IMR-90 (cell line): ENCODE measurements at regions not wholly inside any gene's neighbourhood (a gene's known extent, or its start where the extent isn't known, plus 50 kb on each side); places are given as distances from the start of the nearest gene placed in this dataset.
A peak's percentile ranks its signal among the peaks of the same experiment; 100 is the strongest.

Experiments used
- ATAC-seq: fragments of 200-7000 bp; cut with Tn5 transposase; 2 replicates; pipeline ENCODE4 v1.9.1; 2020; ENCODE audit warnings: low read depth, mild to moderate bottlenecking, moderate library complexity
- BruUV-seq: library from RNA; stranded (reverse); fragments of 400-500 nt; replicated peaks from 2 replicates; lab custom pipeline; 2021; lab: Mats Ljungman, UMichigan
- CTCF ChIA-PET: fragments of 300-600 bp; formaldehyde crosslinking; extraction: SDS; loops from one replicate; lab custom pipeline; 2021; ENCODE audit warnings: antibody characterized with exemption; lab: Yijun Ruan, JAX
- POLR2A ChIA-PET: fragments of 300-600 bp; sonication (Branson Sonifier 250); formaldehyde crosslinking; loops from one replicate; lab custom pipeline; 2022; ENCODE audit warnings: antibody characterized with exemption; ENCODE audit not compliant: unreplicated experiment; lab: Charles Lee
- DNase-seq: peaks from one replicate; pipeline ENCODE4 v3.0.0; 2013
- H2AFZ ChIP-seq: replicated peaks from 2 replicates; pipeline ENCODE3; 2013; ENCODE audit warnings: low read length, mild to moderate bottlenecking; ENCODE audit not compliant: poor library complexity
- H2AK5ac ChIP-seq: 2 replicates; pipeline ENCODE4 v1.6.1; 2013; ENCODE audit warnings: low read depth, low read length, inconsistent platforms
- H2AK9ac ChIP-seq: replicated peaks from 2 replicates; pipeline ENCODE3; 2013; ENCODE audit warnings: mild to moderate bottlenecking, low read depth, low read length, moderate library complexity; ENCODE audit not compliant: poor library complexity
- H2BK120ac ChIP-seq: 2 replicates; pipeline ENCODE4 v1.6.1; 2013; ENCODE audit warnings: low read depth, low read length, inconsistent platforms
- H2BK15ac ChIP-seq: 3 replicates; pipeline ENCODE4 v1.6.1; 2013; ENCODE audit warnings: low read depth, low read length, inconsistent platforms
- H2BK20ac ChIP-seq: 2 replicates; pipeline ENCODE4 v1.6.1; 2013; ENCODE audit warnings: low read depth, mild to moderate bottlenecking, inconsistent platforms, low read length, moderate library complexity
- H2BK5ac ChIP-seq: 2 replicates; pipeline ENCODE4 v1.6.1; 2013; ENCODE audit warnings: mild to moderate bottlenecking, low read depth, low read length, inconsistent platforms; ENCODE audit not compliant: poor library complexity, severe bottlenecking
- H3K14ac ChIP-seq: replicated peaks from 2 replicates; pipeline ENCODE4 v1.6.1; 2013; ENCODE audit warnings: low read depth, low read length, inconsistent platforms
- H3K18ac ChIP-seq: 2 replicates; pipeline ENCODE4 v1.6.1; 2013; ENCODE audit warnings: low read depth, low read length, control low read depth
- H3K23ac ChIP-seq: 2 replicates; pipeline ENCODE4 v1.6.1; 2013; ENCODE audit warnings: low read depth, low read length, inconsistent platforms
- H3K27ac ChIP-seq: 2 replicates; pipeline ENCODE4 v1.5.1; 2013; ENCODE audit warnings: mild to moderate bottlenecking, control low read depth, low read length; ENCODE audit not compliant: insufficient read depth
- H3K27me3 ChIP-seq: 2 replicates; pipeline ENCODE4 v1.6.1; 2013; ENCODE audit warnings: low read length; ENCODE audit not compliant: control insufficient read depth, insufficient read depth
- H3K36me3 ChIP-seq: 2 replicates; pipeline ENCODE4 v1.6.1; 2013; ENCODE audit warnings: low read length, mixed read lengths; ENCODE audit not compliant: control insufficient read depth, insufficient read depth
- H3K4ac ChIP-seq: 2 replicates; pipeline ENCODE4 v1.6.1; 2013; ENCODE audit warnings: low read depth, low read length, inconsistent platforms
- H3K4me1 ChIP-seq: 2 replicates; pipeline ENCODE4 v1.6.1; 2013; ENCODE audit warnings: low read length, mixed read lengths; ENCODE audit not compliant: control insufficient read depth, insufficient read depth
- H3K4me2 ChIP-seq: 2 replicates; pipeline ENCODE4 v1.6.1; 2013; ENCODE audit warnings: low read depth, mild to moderate bottlenecking, control low read depth, low read length, moderate library complexity
- H3K4me3 ChIP-seq: 2 replicates; pipeline ENCODE4 v1.5.1; 2013; ENCODE audit warnings: low read depth, mild to moderate bottlenecking, control low read depth, low read length, moderate library complexity; ENCODE audit not compliant: insufficient read depth
- H3K56ac ChIP-seq: 2 replicates; pipeline ENCODE4 v1.6.1; 2013; ENCODE audit warnings: low read length, inconsistent platforms; ENCODE audit not compliant: insufficient read depth; ENCODE audit errors: extremely low read depth
- H3K79me1 ChIP-seq, 2 experiments: 2 replicates each; pipeline ENCODE4 v1.6.1; 2013; ENCODE audit warnings: low read length in 2 of 2, inconsistent platforms in 1 of 2, low read depth in 1 of 2
- H3K9ac ChIP-seq: 2 replicates; pipeline ENCODE4 v1.6.1; 2013; ENCODE audit warnings: low read depth, low read length, control low read depth
- H3K9me1 ChIP-seq: 2 replicates; pipeline ENCODE4 v1.6.1; 2013; ENCODE audit warnings: low read length, inconsistent platforms; ENCODE audit not compliant: insufficient read depth
- H3K9me3 ChIP-seq: 2 replicates; pipeline ENCODE4 v1.6.1; 2013; ENCODE audit warnings: low read length; ENCODE audit not compliant: control insufficient read depth, insufficient read depth
- H4K20me1 ChIP-seq: 2 replicates; pipeline ENCODE4 v1.6.1; 2013; ENCODE audit warnings: low read length, inconsistent platforms; ENCODE audit not compliant: insufficient read depth
- H4K5ac ChIP-seq: 2 replicates; pipeline ENCODE4 v1.6.1; 2013; ENCODE audit warnings: mild to moderate bottlenecking, low read depth, low read length, control low read depth
- H4K8ac ChIP-seq, 2 experiments: 2 replicates each; pipeline ENCODE4 v1.6.1; 2013; ENCODE audit warnings: low read depth in 2 of 2, low read length in 2 of 2, control low read depth in 1 of 2, inconsistent platforms in 1 of 2
- H4K91ac ChIP-seq: 2 replicates; pipeline ENCODE4 v1.6.1; 2013; ENCODE audit warnings: low read depth, low read length, inconsistent platforms; ENCODE audit not compliant: insufficient read depth
- BHLHE40 ChIP-seq: fragments of 150-350 bp; IDR thresholded peaks from 2 replicates; pipeline ENCODE4 v1.6.1; 2016; ENCODE audit warnings: mild to moderate bottlenecking, low read depth, low read length
- CEBPB ChIP-seq: IDR thresholded peaks from 2 replicates; pipeline ENCODE4 v1.6.1; 2012; ENCODE audit warnings: low read depth, low read length, improper control_type of control experiment
- MAFK ChIP-seq: IDR thresholded peaks from 2 replicates; pipeline ENCODE4 v1.6.1; 2012; ENCODE audit warnings: low read depth, low read length, improper control_type of control experiment
- MXI1 ChIP-seq: IDR thresholded peaks from 2 replicates; pipeline ENCODE4 v1.6.1; 2012; ENCODE audit warnings: low read depth, mild to moderate bottlenecking, low read length, moderate library complexity, borderline replicate concordance
- POLR2A ChIP-seq: IDR thresholded peaks from 2 replicates; pipeline ENCODE4 v1.6.1; 2012; ENCODE audit warnings: mild to moderate bottlenecking, low read depth, low read length
- RCOR1 ChIP-seq: IDR thresholded peaks from 2 replicates; pipeline ENCODE4 v1.6.1; 2012; ENCODE audit warnings: mild to moderate bottlenecking, low read length, improper control_type of control experiment; ENCODE audit not compliant: insufficient replicate concordance
- SMC3 ChIP-seq: fragments of 150-350 bp; IDR thresholded peaks from 2 replicates; pipeline ENCODE4 v1.6.1; 2016; ENCODE audit warnings: low read depth, mild to moderate bottlenecking, antibody characterized with exemption, low read length, moderate library complexity
- WGBS, 2 experiments: methylation state at CpG; one replicate each; pipeline versions ENCODE4 v1.1.5 to v1.1.7; 2013; ENCODE audit warnings: missing lambda C conversion rate in 2 of 2; ENCODE audit not compliant: insufficient read length in 1 of 2; ENCODE audit errors: extremely low coverage in 2 of 2; 5-methylcytosine and 5-hydroxymethylcytosine counted together
- dilution Hi-C: fragments of 300-500 bp; cut with HindIII; formaldehyde crosslinking; loops from one replicate; pipeline ENCODE4 v1.14.3; 2018; ENCODE audit warnings: low sequenced_read_pairs; ENCODE audit not compliant: unreplicated experiment
- in situ Hi-C: fragments of 300-500 bp; cut with MboI; formaldehyde crosslinking; loops from 3 replicates; pipeline ENCODE4 v1.14.3; 2019; ENCODE audit warnings: low sequenced_read_pairs, inconsistent platforms, mixed read lengths
- intact Hi-C: fragments of 100-400 bp; cut with micrococcal nuclease; formaldehyde crosslinking; loops from 2 replicates; pipeline ENCODE4 v1.10.0; 2022

DNA sequence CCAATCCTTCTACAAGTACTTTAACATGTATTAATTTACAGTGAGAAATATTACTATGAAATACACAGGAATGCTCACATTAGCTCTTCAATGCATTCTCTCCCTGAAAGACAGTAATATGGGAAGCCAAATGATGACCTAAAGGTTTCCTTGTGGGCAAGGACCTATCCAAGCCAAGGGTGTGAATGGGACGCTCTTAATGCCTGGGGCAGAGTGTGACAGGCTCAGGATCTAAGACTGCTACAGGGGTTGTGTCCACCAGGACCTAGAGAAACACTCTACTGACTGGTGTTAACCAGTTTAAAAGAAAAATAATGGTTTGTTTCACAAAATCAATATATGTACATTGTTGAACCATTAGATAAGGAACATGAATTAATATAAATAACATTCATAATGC, 158.7 kb downstream of the FGF1 start:
- TF ChIP-seq MXI1 (no peak), RCOR1 (no peak), CEBPB (no peak), SMC3 (no peak), MAFK (no peak), POLR2A (no peak), BHLHE40 (no peak)
- Histone ChIP-seq H2BK15ac (no peak overlapping the region), H3K79me1 (peaks cover 0 to 3% of the 10 kb centered on the region in 2 experiments; a peak in 1 of 4 replicates), H3K18ac (no peak overlapping the region), H2BK120ac (0 out of 2 replicates have a peak overlapping the region, but pooled peaks have one; percentile 26), H3K56ac (no peak overlapping the region), H3K4me1 (peaks cover 4% of the 10 kb centered on the region), H3K9ac (no peak overlapping the region), H3K4me3 (no peak overlapping the region), H4K20me1 (no peaks in the 10 kb centered on the region), H3K9me1 (peaks cover 6% of the 10 kb centered on the region), H3K23ac (peak overlapping the region; percentile 64; the same call in 1 of the 2 replicates), H3K4ac (peak overlapping the region; percentile 57; the same call in 1 of the 2 replicates), H2AK5ac (peak overlapping the region; percentile 36; the same call in 1 of the 2 replicates), H3K9me3 (no peaks in the 10 kb centered on the region), H2BK5ac (no peak overlapping the region), H3K36me3 (no peaks in the 10 kb centered on the region), H2AFZ (no peak overlapping the region), H4K91ac (no peak overlapping the region), H4K8ac (no peak overlapping the region; a peak in 1 of 4 replicates), H3K4me2 (no peak overlapping the region), H4K5ac (no peak overlapping the region), H3K14ac (no peak overlapping the region), H2AK9ac (no peak overlapping the region), H3K27ac (no peak overlapping the region), H3K27me3 (no peaks in the 10 kb centered on the region), H2BK20ac (peak overlapping the region; percentile 77; the same call in 1 of the 2 replicates)
- in situ Hi-C loops (no loop called here), intact Hi-C loops (no loop called here), dilution Hi-C loops (loop anchor here (25.0 kb wide), 1 partner anchor 390 kb away; no protein-coding TSS in a partner anchor)
- no TSS peak for BruUV-seq
- POLR2A ChIA-PET: no interaction called here
- ATAC-seq (no peak), DNase-seq (no peak)
- 83% methylated on average over 1 of the region's 1 CpG; no CpG with 5 or more reads in 1 of the 2 experiments for WGBS, 2 experiments
- CTCF ChIA-PET: no interaction called here
